ENCODE measurements at regions not wholly inside any gene's neighbourhood (a gene's known extent, or its start where the extent isn't known, plus 50 kb on each side); places are given as distances from the start of the nearest gene placed in this dataset.

GRCh38 chr5:30838936-30839496 lies 354.5 kb upstream of the CDH6 start:
- H3K36me3 Mint-ChIP-seq (ENCODE audit: low read depth): no peaks in the 10 kb centered on the region
- no peak overlapping the region for H3K4me3 Mint-ChIP-seq
- H3K4me1 Mint-ChIP-seq (ENCODE audit: low read depth): no peaks in the 10 kb centered on the region
- H3K9me3 Mint-ChIP-seq: peaks cover 3% of the 10 kb centered on the region
- intact Hi-C loops (cut with micrococcal nuclease): no loop called here
- ChIA-PET POLR2A (no interaction called here), CTCF (no interaction called here)
- TF ChIP-seq, protein P1, sequence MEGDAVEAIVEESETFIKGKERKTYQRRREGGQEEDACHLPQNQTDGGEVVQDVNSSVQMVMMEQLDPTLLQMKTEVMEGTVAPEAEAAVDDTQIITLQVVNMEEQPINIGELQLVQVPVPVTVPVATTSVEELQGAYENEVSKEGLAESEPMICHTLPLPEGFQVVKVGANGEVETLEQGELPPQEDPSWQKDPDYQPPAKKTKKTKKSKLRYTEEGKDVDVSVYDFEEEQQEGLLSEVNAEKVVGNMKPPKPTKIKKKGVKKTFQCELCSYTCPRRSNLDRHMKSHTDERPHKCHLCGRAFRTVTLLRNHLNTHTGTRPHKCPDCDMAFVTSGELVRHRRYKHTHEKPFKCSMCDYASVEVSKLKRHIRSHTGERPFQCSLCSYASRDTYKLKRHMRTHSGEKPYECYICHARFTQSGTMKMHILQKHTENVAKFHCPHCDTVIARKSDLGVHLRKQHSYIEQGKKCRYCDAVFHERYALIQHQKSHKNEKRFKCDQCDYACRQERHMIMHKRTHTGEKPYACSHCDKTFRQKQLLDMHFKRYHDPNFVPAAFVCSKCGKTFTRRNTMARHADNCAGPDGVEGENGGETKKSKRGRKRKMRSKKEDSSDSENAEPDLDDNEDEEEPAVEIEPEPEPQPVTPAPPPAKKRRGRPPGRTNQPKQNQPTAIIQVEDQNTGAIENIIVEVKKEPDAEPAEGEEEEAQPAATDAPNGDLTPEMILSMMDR (IDR thresholded peaks at IDR 0.05): no peak
- H3K27ac Mint-ChIP-seq: no peak overlapping the region
- DNase-seq: no peak
- no peaks in the 10 kb centered on the region for H3K27me3 Mint-ChIP-seq
- ATAC-seq: no peak

DNA sequence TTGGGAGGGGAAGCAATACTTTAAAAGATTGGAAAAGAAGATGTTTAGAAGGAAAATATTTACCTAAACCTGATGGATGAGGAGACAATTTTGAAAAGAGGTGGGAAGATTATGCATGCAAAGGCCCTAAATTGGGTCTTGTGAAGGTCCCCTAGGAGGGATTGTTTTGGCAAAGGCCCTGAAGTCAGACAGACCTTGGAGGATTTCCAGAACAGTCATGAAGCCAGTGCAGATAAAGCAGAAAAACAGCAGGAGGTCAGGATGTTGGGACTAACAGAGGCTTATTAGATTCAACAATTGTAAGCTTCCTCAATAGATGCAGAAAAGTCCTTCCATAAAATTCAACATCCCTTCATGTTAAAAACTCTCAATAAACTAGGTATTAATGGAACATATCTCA lies 361.0 kb upstream of the CDH6 start:
- ChIA-PET CTCF (no interaction called here), POLR2A (no interaction called here)
- Mint-ChIP-seq H3K27ac (no peak overlapping the region), H3K9me3 (peaks cover 3% of the 10 kb centered on the region), H3K36me3 (ENCODE audit: low read depth) (no peaks in the 10 kb centered on the region), H3K4me3 (no peak overlapping the region), H3K27me3 (no peaks in the 10 kb centered on the region), H3K4me1 (ENCODE audit: low read depth) (no peaks in the 10 kb centered on the region)
- no peak for ATAC-seq
- TF ChIP-seq, protein P1 (IDR thresholded peaks at IDR 0.05): no peak
- intact Hi-C loops (cut with micrococcal nuclease): no loop called here
- DNase-seq: no peak

GRCh38 chr5:30831605-30832004 lies 361.9 kb upstream of the CDH6 start:
- intact Hi-C loops (cut with micrococcal nuclease): no loop called here
- DNase-seq (no peak), ATAC-seq (no peak)
- no peak overlapping the region for H3K4me3 Mint-ChIP-seq
- no peaks in the 10 kb centered on the region for H3K4me1 Mint-ChIP-seq (ENCODE audit: low read depth)
- no peaks in the 10 kb centered on the region for H3K36me3 Mint-ChIP-seq (ENCODE audit: low read depth)
- no peak overlapping the region for H3K27ac Mint-ChIP-seq
- ChIA-PET CTCF (no interaction called here), POLR2A (no interaction called here)
- H3K9me3 Mint-ChIP-seq: peaks cover 3% of the 10 kb centered on the region
- H3K27me3 Mint-ChIP-seq: no peaks in the 10 kb centered on the region
- TF ChIP-seq, protein P1 (IDR thresholded peaks at IDR 0.05): no peak

GRCh38 chr5:30831123-30831522 lies 362.4 kb upstream of the CDH6 start:
- TF ChIP-seq, protein P1 (IDR thresholded peaks at IDR 0.05): no peak
- H3K4me3 Mint-ChIP-seq: no peak overlapping the region
- H3K9me3 Mint-ChIP-seq: peaks cover 3% of the 10 kb centered on the region
- no peaks in the 10 kb centered on the region for H3K27me3 Mint-ChIP-seq
- ATAC-seq (no peak), DNase-seq (no peak)
- POLR2A ChIA-PET: no interaction called here
- no peak overlapping the region for H3K27ac Mint-ChIP-seq
- H3K36me3 Mint-ChIP-seq (ENCODE audit: low read depth): no peaks in the 10 kb centered on the region
- CTCF ChIA-PET: no interaction called here
- intact Hi-C loops (cut with micrococcal nuclease): no loop called here
- H3K4me1 Mint-ChIP-seq (ENCODE audit: low read depth): no peaks in the 10 kb centered on the region

- ATAC-seq: no peak
- ChIA-PET CTCF (no interaction called here), POLR2A (no interaction called here)
- H3K9me3 Mint-ChIP-seq: peaks cover 5% of the 10 kb centered on the region
- intact Hi-C loops (cut with micrococcal nuclease): no loop called here
- no peak overlapping the region for H3K4me3 Mint-ChIP-seq
- no peak for DNase-seq
- H3K36me3 Mint-ChIP-seq (ENCODE audit: low read depth): no peaks in the 10 kb centered on the region
- TF ChIP-seq, protein P1 (IDR thresholded peaks at IDR 0.05): no peak
- no peaks in the 10 kb centered on the region for H3K27me3 Mint-ChIP-seq
- no peaks in the 10 kb centered on the region for H3K4me1 Mint-ChIP-seq (ENCODE audit: low read depth)
- H3K27ac Mint-ChIP-seq: no peak overlapping the region
These were observed 382.2 kb upstream of the CDH6 start for GRCh38 chr5:30811298-30811697.
